Mesothelial cell of epicardium (in vitro differentiated cells): ENCODE measurements at regions not wholly inside any gene's neighbourhood (a gene's known extent, or its start where the extent isn't known, plus 50 kb on each side); places are given as distances from the start of the nearest gene placed in this dataset.

ENCODE experiments used
- DNase-seq, 2 experiments: peaks; one replicate each; pipeline ENCODE4 v3.0.0; 2021; ENCODE audit warnings: low spot score in 2 of 2; ENCODE audit not compliant: unreplicated experiment in 2 of 2
- H3K27ac Mint-ChIP-seq: 2 replicates; pipeline ENCODE4 v1.8.0; 2021; ENCODE audit warnings: mixed read lengths
- H3K27me3 Mint-ChIP-seq: 2 replicates; pipeline ENCODE4 v1.8.0; 2021; ENCODE audit warnings: low read depth, mixed read lengths
- H3K36me3 Mint-ChIP-seq: 2 replicates; pipeline ENCODE4 v1.8.0; 2021; ENCODE audit warnings: mixed read lengths
- H3K4me1 Mint-ChIP-seq: 2 replicates; pipeline ENCODE4 v1.8.0; 2021; ENCODE audit warnings: mixed read lengths
- H3K4me3 Mint-ChIP-seq: 2 replicates; pipeline ENCODE4 v1.8.0; 2021; ENCODE audit warnings: mild to moderate bottlenecking, moderate library complexity, mixed read lengths
- H3K9me3 Mint-ChIP-seq: 2 replicates; pipeline ENCODE4 v1.8.0; 2021; ENCODE audit warnings: mixed read lengths
- CTCF ChIP-seq: fragments of 200-600 bp; sonication (generic); IDR thresholded peaks from one replicate; pipeline ENCODE4 v1.5.0; 2021; ENCODE audit warnings: antibody characterized with exemption; ENCODE audit not compliant: unreplicated experiment

DNA sequence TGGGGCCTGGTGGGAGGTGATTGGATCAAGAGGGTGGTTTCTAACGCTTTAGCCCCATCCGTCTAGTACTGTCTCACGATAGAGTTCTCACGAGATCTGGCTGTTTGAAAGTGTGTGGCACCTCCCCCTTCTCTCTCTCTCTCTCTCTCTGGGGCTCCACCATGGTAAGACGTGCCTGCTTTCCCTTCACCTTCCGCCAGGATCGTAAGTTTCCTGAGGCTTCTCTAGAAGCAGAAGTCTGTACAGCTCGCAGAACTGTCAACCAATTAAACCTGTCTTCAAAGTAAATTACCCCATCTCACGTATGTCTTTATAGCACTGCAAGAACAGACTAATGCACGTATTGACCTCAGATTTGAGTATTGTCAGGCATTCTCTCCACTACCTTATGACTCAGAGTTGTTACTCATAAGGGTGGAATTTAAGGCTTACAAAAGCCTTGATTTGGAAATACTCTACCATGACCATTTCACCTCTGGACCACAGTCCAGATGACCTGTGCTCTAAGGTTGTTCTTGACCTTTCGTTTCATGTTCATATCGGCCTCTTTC, 99.5 kb upstream of the AGAP1 start:
- Mint-ChIP-seq H3K27ac (no peak overlapping the region), H3K36me3 (no peaks in the 10 kb centered on the region), H3K27me3 (no peaks in the 10 kb centered on the region), H3K4me1 (no peaks in the 10 kb centered on the region), H3K9me3 (peaks cover 10% of the 10 kb centered on the region), H3K4me3 (no peak overlapping the region)
- DNase-seq = no peak
- TF ChIP-seq CTCF = no peak

- Mint-ChIP-seq H3K27ac (no peak overlapping the region), H3K27me3 (no peaks in the 10 kb centered on the region), H3K9me3 (peaks cover 23% of the 10 kb centered on the region), H3K36me3 (no peaks in the 10 kb centered on the region), H3K4me3 (no peak overlapping the region), H3K4me1 (no peaks in the 10 kb centered on the region)
- no peak for TF ChIP-seq CTCF
- DNase-seq = no peak
Observed at GRCh38 chr2:235396071-235396846, 97.6 kb upstream of the AGAP1 start.

- H3K27ac Mint-ChIP-seq = no peak overlapping the region
- H3K36me3 Mint-ChIP-seq = no peaks in the 10 kb centered on the region
- H3K4me3 Mint-ChIP-seq = no peak overlapping the region
- no peaks in the 10 kb centered on the region for H3K27me3 Mint-ChIP-seq
- H3K4me1 Mint-ChIP-seq = peaks cover 11% of the 10 kb centered on the region
- H3K9me3 Mint-ChIP-seq = peaks cover 25% of the 10 kb centered on the region
- no peak for DNase-seq
- no peak for TF ChIP-seq CTCF
Observed at GRCh38 chr2:235398321-235398720, 95.5 kb upstream of the AGAP1 start.

GRCh38 chr2:235399895-235400294, 93.9 kb upstream of the AGAP1 start:
- no peak overlapping the region for H3K4me3 Mint-ChIP-seq
- no peaks in the 10 kb centered on the region for H3K27me3 Mint-ChIP-seq
- DNase-seq = no peak
- H3K36me3 Mint-ChIP-seq = no peaks in the 10 kb centered on the region
- H3K4me1 Mint-ChIP-seq = peaks cover 11% of the 10 kb centered on the region
- no peak overlapping the region for H3K27ac Mint-ChIP-seq
- TF ChIP-seq CTCF = no peak
- peaks cover 19% of the 10 kb centered on the region for H3K9me3 Mint-ChIP-seq

GRCh38 chr2:235402422-235402821, 91.4 kb upstream of the AGAP1 start:
- H3K9me3 Mint-ChIP-seq = peaks cover 19% of the 10 kb centered on the region
- no peak overlapping the region for H3K4me3 Mint-ChIP-seq
- H3K27ac Mint-ChIP-seq = no peak overlapping the region
- H3K27me3 Mint-ChIP-seq = no peaks in the 10 kb centered on the region
- TF ChIP-seq CTCF = no peak
- H3K36me3 Mint-ChIP-seq = no peaks in the 10 kb centered on the region
- no peak for DNase-seq
- peaks cover 11% of the 10 kb centered on the region for H3K4me1 Mint-ChIP-seq
